ENCODE measurements at regions not wholly inside any gene's neighbourhood (a gene's known extent, or its start where the extent isn't known, plus 50 kb on each side); places are given as distances from the start of the nearest gene placed in this dataset.

DNA sequence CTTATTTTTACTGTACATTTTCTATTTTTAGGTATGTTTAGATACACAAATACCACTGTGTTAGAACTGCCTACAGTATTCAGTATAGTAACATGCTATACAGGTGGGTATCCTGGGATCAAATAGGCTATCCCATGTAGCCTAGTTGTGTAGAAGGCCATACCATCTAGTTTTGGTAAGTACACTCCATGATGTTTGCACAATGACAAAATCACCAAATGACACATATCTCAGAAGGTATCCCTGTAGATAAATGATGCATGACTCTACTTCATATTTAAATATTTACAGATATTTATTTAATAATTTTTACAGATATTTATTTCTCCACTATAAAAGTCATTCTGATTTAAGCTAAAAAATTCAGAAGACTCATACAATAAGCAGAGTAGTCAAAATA lies 233.8 kb upstream of the OSR1 start:
- no peak for DNase-seq (ENCODE audit: extremely low read depth in 1 of 11, low read depth in 9 of 11, low spot score in 4 of 11)

GRCh38 chr2:19589791-19590190 lies 231.4 kb upstream of the OSR1 start:
- DNase-seq (ENCODE audit: extremely low read depth in 1 of 11, low read depth in 9 of 11, low spot score in 4 of 11), result no peak

GRCh38 chr2:19580830-19581229 lies 222.4 kb upstream of the OSR1 start:
- peak in 2 of 11 donors; percentile 45 to 47 for DNase-seq (ENCODE audit: extremely low read depth in 1 of 11, low read depth in 9 of 11, low spot score in 4 of 11)

DNA sequence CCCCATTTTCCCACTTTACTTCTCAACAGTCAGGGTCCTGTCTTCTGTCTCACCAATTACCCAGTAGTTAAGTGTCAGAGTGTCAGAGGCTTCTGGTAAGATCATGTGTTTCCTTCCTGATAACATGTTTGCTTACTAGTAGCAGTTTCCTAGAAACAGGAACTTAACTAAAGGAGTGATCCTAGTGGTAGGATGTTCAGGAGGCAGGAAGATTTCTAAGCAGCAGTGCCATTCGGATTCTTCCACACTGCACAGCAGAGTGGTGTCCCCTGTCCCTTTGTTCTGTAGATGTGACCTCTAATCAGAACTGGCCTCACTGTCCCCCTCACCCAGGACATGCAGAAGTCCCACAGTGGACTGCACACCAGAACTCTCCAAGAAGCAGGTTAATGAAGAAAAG lies 221.8 kb upstream of the OSR1 start:
- no peak for DNase-seq (ENCODE audit: extremely low read depth in 1 of 11, low read depth in 9 of 11, low spot score in 4 of 11)

DNA sequence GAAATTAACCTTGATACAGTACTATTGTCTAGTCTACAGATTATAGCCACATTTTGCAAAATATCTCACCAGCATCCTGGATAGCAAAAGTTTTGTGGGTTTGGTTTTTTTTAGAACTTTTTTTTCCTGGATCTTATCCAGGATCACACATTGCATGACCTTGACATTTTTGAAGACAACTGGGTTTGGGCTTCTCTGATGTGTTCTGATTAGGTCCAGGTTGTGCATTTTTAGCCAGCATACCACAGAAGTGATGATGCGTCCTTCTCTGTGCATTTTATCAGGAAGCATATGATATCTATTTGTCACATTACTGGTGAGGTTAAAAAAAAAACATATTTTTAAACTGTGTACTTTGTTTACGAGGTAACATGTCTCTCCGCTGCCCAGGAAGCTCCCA lies 221.0 kb upstream of the OSR1 start:
- DNase-seq (ENCODE audit: extremely low read depth in 1 of 11, low read depth in 9 of 11, low spot score in 4 of 11), result no peak

- DNase-seq (ENCODE audit: extremely low read depth in 1 of 11, low read depth in 9 of 11, low spot score in 4 of 11), result no peak
These were observed 219.3 kb upstream of the OSR1 start for GRCh38 chr2:19577723-19578122.

- no peak for DNase-seq (ENCODE audit: extremely low read depth in 1 of 11, low read depth in 9 of 11, low spot score in 4 of 11)
These were observed 218.0 kb upstream of the OSR1 start for GRCh38 chr2:19576411-19576810.

GRCh38 chr2:19575641-19576040 lies 217.2 kb upstream of the OSR1 start:
- DNase-seq (ENCODE audit: extremely low read depth in 1 of 11, low read depth in 9 of 11, low spot score in 4 of 11), result no peak

DNA sequence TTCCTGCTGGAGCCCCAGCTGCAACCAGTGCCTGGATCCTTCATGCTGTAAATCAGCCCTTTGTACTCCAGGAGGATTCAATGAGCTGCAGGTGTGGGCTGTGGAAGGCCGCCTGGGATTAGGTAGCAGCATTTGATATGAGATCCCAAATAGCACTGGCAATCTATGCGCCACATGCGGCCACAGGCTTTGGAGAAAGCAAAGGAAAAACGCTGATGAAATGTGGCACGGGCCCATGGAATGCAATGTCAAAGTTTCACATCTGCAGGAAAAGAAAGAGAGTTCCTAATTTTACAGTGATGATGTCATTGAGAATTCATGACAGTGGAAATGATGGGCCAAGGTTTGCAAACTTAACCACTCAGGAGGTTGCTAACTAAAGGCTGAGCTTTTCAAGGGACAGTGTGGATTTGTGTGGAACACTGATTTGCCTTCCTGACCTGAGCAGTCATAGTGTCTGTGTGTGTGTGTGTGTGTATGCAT lies 216.4 kb upstream of the OSR1 start:
- peak in 6 of 11 donors; percentile 28 to 58 (median 50) for DNase-seq (ENCODE audit: extremely low read depth in 1 of 11, low read depth in 9 of 11, low spot score in 4 of 11)

DNA sequence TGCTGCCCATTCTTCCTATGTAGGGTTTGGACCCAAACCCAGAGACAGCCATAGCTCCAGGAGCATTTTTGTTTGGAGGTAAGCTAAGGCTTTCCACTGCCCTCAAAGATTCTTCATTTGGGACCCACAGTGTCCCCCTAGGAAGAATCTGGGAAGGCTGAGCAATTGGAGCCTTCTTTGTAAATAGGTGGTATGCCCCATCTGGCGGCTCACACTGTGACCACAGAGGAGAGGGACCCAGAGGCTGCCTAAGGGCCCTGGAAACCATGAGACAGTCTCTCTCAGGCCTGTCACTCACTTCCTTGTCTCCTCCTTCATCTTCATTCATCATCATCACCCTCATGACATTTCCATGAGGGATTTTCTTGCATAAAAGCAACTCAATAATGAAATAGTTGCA lies 215.4 kb upstream of the OSR1 start:
- no peak for DNase-seq (ENCODE audit: extremely low read depth in 1 of 11, low read depth in 9 of 11, low spot score in 4 of 11)

DNA sequence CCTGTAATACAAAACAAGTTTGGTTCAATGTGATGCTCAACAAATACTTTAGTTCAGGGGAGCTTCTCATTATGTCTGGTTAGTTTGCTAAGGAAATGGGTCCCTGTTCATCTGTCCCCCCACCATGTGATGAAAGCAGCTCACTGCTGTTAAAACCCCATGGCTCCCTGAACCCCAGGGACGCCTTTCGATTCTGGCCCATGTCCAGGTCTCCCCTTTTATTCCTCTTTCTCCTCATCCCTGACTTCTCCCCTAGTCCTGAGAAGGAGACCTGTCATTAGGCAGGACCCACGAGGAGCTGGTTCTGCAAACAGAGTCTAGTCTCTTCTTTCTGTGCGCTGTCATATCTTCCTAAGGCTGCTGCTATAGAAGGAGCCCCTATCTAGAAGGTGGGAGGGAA lies 213.3 kb upstream of the OSR1 start:
- DNase-seq (ENCODE audit: extremely low read depth in 1 of 11, low read depth in 9 of 11, low spot score in 4 of 11), result no peak

GRCh38 chr2:19569300-19569791 lies 210.9 kb upstream of the OSR1 start:
- no peak for DNase-seq (ENCODE audit: extremely low read depth in 1 of 11, low read depth in 9 of 11, low spot score in 4 of 11)

- no peak for DNase-seq (ENCODE audit: extremely low read depth in 1 of 11, low read depth in 9 of 11, low spot score in 4 of 11)
These were observed 210.4 kb upstream of the OSR1 start for GRCh38 chr2:19568809-19569208.

GRCh38 chr2:19560785-19561184 lies 202.4 kb upstream of the OSR1 start:
- no peak for DNase-seq (ENCODE audit: extremely low read depth in 1 of 11, low read depth in 9 of 11, low spot score in 4 of 11)

DNA sequence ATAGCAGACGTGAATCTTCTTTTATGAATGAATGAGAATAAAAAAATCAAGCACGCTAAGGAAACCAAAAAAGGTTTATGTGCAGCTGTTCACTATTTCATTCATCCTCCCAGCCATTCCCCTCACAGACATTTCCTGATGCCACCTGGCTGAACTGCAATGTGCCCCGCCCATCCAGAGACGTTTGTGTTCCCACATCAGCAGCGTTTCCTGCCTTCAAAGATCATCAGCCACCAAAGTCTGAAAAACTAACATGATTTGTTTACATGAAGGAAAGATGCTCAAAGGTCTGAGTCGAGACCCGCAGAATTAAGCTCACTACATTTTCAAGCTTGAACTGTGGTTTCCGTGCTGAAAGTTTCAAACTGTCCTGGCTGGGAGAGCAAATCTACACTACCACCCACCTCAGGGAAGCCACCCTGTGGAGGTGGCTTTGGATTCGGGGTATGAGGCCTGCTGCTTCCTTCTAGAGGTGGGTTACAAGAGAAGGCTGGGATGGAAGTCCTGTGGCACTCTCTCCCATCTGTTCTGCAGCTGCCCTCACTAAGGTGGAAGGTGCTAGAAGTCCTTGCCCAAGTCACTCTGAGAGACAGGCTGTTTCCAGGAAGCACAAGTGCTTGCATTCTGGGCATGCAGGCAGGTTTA lies 201.3 kb upstream of the OSR1 start:
- DNase-seq (ENCODE audit: extremely low read depth in 1 of 11, low read depth in 9 of 11, low spot score in 4 of 11), result no peak

DNA sequence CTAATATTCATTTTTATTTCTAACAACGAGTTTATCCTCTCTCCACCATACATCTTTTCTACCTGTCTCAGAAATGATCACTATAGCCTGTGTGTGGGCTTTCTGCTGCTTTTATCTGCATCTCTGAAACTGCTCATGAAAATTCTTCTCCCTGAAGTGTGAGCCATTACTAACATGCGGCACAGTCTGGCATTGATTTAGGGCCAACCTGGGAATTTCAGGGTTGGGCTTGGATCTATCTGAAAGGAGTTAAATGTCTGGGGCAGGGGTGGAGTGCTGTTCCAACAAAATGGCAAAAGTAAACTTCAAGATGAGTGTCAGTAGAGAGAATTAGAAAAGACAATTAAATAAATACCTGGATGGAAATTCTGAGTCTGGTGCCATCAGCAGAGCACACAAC lies 198.2 kb upstream of the OSR1 start:
- DNase-seq (ENCODE audit: extremely low read depth in 1 of 11, low read depth in 9 of 11, low spot score in 4 of 11), result no peak

DNA sequence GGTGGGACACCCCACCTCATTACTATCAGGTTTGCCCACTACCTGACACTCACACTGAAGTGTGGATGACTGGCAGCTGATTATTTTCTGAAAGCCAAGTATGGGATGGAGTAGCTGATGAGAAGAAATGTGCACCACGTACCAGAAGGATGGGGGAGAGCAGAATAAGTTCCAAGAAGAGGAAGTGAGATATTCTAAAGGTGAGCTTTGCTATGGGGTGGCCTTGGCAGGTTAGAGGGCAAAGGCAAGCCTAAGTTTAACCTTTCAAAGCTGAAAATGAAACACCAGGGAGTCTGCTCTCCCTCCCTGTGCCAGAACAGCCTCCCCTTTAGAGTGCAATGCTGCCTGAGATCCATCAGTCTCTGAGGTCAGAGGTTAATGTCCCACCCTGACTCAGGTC lies 196.1 kb upstream of the OSR1 start:
- DNase-seq (ENCODE audit: extremely low read depth in 1 of 11, low read depth in 9 of 11, low spot score in 4 of 11), result no peak

DNA sequence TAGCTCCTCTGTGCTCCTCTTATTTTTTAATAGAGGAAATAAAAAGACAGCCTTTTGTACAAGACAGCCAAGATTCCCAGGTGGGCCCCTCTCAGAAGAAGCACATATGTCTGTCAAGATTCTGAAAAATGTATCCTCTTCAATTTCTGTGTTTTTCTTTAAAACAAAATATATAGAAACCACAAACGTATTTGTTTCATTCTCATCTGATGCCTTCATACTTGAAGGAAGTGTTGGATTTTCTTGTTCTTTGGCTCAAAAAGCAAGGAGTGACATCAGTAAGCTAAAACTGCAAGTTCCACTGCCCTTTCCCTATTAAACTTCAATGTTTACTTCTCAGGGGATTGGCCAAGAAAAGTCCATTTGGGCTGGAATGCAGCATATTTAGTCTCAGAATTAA lies 193.8 kb upstream of the OSR1 start:
- DNase-seq (ENCODE audit: extremely low read depth in 1 of 11, low read depth in 9 of 11, low spot score in 4 of 11), result no peak

DNA sequence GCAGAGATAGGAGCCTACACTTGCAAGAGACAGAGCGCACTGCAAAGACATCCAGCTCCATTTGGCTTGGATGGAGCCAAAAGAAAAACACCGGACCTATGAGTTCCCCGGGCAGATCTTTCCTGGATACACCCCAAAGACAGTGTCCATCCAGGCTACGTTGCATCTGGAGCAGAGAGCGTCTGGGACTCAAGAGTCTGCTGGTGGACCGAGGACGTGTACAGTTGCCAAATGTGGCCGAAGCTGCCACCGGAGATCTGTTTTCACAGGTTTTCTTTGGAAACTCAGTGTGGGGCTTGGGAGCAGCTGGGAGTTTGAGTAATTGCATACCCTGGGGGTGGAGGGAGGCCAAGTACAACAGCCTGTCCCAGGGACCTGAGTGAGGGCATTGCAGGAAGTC lies 192.3 kb upstream of the OSR1 start:
- no peak for DNase-seq (ENCODE audit: extremely low read depth in 1 of 11, low read depth in 9 of 11, low spot score in 4 of 11)

DNA sequence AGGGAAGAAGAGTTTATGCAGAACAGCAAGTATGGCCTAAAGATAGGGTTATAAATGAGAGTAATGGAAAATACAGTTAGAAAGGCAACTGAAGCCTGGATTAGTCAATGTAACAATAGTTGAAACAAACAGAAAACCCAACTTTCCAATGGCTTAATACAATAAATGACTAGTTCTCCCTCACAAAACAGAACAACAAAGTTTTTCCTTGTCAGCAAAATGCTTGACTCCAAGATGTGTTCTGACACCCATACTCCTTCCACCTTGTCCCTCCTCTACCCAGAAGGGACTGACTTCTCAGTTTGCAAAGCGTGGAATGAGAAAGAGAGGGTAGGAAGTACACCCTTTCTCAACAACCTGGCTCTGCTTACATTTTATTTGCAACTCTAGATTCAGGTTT lies 191.4 kb upstream of the OSR1 start:
- no peak for DNase-seq (ENCODE audit: extremely low read depth in 1 of 11, low read depth in 9 of 11, low spot score in 4 of 11)

DNA sequence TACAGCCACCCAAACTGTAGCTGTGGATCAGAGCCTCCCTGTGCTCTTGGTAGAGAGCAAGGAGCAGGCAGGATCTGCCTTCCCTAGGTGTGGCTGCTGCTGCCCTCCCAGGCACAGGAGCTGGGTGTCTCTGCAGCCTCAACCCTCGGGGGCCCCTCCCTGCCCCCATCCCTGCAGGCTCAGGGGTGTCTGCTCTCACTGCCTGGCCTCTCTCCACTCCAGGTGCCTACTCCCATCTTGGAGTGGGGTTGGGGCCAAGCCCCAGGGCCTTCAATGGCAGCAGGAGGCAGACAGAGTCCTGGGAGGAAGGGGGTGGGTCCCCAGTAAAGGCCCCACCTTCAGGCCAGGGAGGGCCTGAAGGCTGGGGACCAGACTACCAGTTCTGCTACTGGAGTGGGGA lies 189.7 kb upstream of the OSR1 start:
- DNase-seq (ENCODE audit: extremely low read depth in 1 of 11, low read depth in 9 of 11, low spot score in 4 of 11), result no peak
